WTC11 (cell line): ENCODE measurements at regions not wholly inside any gene's neighbourhood (a gene's known extent, or its start where the extent isn't known, plus 50 kb on each side); places are given as distances from the start of the nearest gene placed in this dataset.

Source experiments
- ATAC-seq: fragments of 200-7000 bp; cut with Tn5 transposase; 2 replicates; pipeline ENCODE4 v1.10.0; 2021; ENCODE audit warnings: mild to moderate bottlenecking, moderate library complexity
- CTCF ChIA-PET: fragments of 300-600 bp; sonication (Branson Sonifier 250); formaldehyde crosslinking; loops from one replicate; lab custom pipeline; 2021; ENCODE audit warnings: antibody characterized with exemption; lab: Charles Lee
- POLR2A ChIA-PET: fragments of 350-600 bp; sonication (Branson Sonifier 250); formaldehyde crosslinking; loops from one replicate; lab custom pipeline; 2021; ENCODE audit warnings: antibody characterized with exemption; lab: Charles Lee
- DNase-seq: peaks from one replicate; pipeline ENCODE4 v3.0.0; 2021; ENCODE audit warnings: low spot score
- H3K27ac Mint-ChIP-seq: 2 replicates; pipeline ENCODE4 v1.8.0; 2021; ENCODE audit warnings: mixed read lengths
- H3K27me3 Mint-ChIP-seq: 2 replicates; pipeline ENCODE4 v1.8.0; 2021; ENCODE audit warnings: low read depth, mild to moderate bottlenecking, moderate library complexity, mixed read lengths
- H3K36me3 Mint-ChIP-seq: 2 replicates; pipeline ENCODE4 v1.8.0; 2021; ENCODE audit warnings: mixed read lengths
- H3K4me1 Mint-ChIP-seq: 2 replicates; pipeline ENCODE4 v1.8.0; 2022; ENCODE audit warnings: mixed read lengths
- H3K4me3 Mint-ChIP-seq: 2 replicates; pipeline ENCODE4 v1.8.0; 2021; ENCODE audit warnings: mild to moderate bottlenecking, moderate library complexity, mixed read lengths
- H3K9me3 Mint-ChIP-seq: 2 replicates; pipeline ENCODE4 v1.8.0; 2021; ENCODE audit warnings: mixed read lengths
- ATF3 ChIP-seq: sonication (generic); formaldehyde crosslinking; conservative IDR thresholded peaks from 2 replicates; pipeline ENCODE4 v1.8.1; 2022; ENCODE audit warnings: mild to moderate bottlenecking, missing genetic modification reagents
- CDX4 ChIP-seq: fragments of 250-450 bp; sonication (Bioruptor Pico); IDR thresholded peaks from 2 replicates; pipeline ENCODE4 v1.9.0; 2021; ENCODE audit warnings: moderate library complexity, mild to moderate bottlenecking, inconsistent platforms, borderline replicate concordance
- CTCF ChIP-seq: fragments of 200-600 bp; IDR thresholded peaks from 2 replicates; pipeline ENCODE4 v1.8.0; 2022; ENCODE audit warnings: antibody characterized with exemption
- ETV6 ChIP-seq: sonication (generic); formaldehyde crosslinking; IDR thresholded peaks from 2 replicates; pipeline ENCODE4 v1.8.1; 2022; ENCODE audit warnings: mild to moderate bottlenecking, missing genetic modification reagents
- FOXK1 ChIP-seq: sonication (generic); formaldehyde crosslinking; IDR thresholded peaks from 2 replicates; pipeline ENCODE4 v1.8.0; 2022; ENCODE audit warnings: mild to moderate bottlenecking, moderate library complexity, missing genetic modification reagents
- FOXP1 ChIP-seq: sonication (generic); formaldehyde crosslinking; IDR thresholded peaks from 2 replicates; pipeline ENCODE4 v1.8.0; 2022; ENCODE audit warnings: missing genetic modification reagents, mild to moderate bottlenecking, moderate library complexity, borderline replicate concordance
- KAT7 ChIP-seq: sonication (generic); formaldehyde crosslinking; IDR thresholded peaks from 2 replicates; pipeline ENCODE4 v1.8.1; 2023; ENCODE audit warnings: missing genetic modification reagents, mild to moderate bottlenecking, borderline replicate concordance
- MYBL2 ChIP-seq: sonication (generic); formaldehyde crosslinking; IDR thresholded peaks from 2 replicates; pipeline ENCODE4 v1.8.1; 2023; ENCODE audit warnings: mild to moderate bottlenecking, moderate library complexity, missing genetic modification reagents
- NR1H2 ChIP-seq: sonication (generic); formaldehyde crosslinking; IDR thresholded peaks from 2 replicates; pipeline ENCODE4 v1.9.0; 2021; ENCODE audit warnings: mild to moderate bottlenecking, moderate library complexity, missing genetic modification reagents
- NR3C1 ChIP-seq: sonication (generic); formaldehyde crosslinking; conservative IDR thresholded peaks from 2 replicates; pipeline ENCODE4 v1.8.1; 2023; ENCODE audit warnings: low read depth, mild to moderate bottlenecking, missing genetic modification reagents
- RORB ChIP-seq: fragments of 250-450 bp; sonication (Bioruptor Pico); IDR thresholded peaks from 2 replicates; pipeline ENCODE4 v1.9.0; 2021; ENCODE audit warnings: mild to moderate bottlenecking
- SMAD4 ChIP-seq: sonication (generic); formaldehyde crosslinking; IDR thresholded peaks from 2 replicates; pipeline ENCODE4 v1.8.0; 2022; ENCODE audit warnings: mild to moderate bottlenecking, missing genetic modification reagents
- SP1 ChIP-seq: sonication (generic); formaldehyde crosslinking; conservative IDR thresholded peaks from 2 replicates; pipeline ENCODE4 v1.8.1; 2022; ENCODE audit warnings: missing genetic modification reagents
- ZBTB21 ChIP-seq: sonication (generic); formaldehyde crosslinking; IDR thresholded peaks from 2 replicates; pipeline ENCODE4 v1.8.1; 2023; ENCODE audit warnings: mild to moderate bottlenecking, missing genetic modification reagents, borderline replicate concordance
- ZNF219 ChIP-seq: sonication (generic); formaldehyde crosslinking; IDR thresholded peaks from 2 replicates; pipeline ENCODE4 v1.8.0; 2023; ENCODE audit warnings: missing genetic modification reagents, mild to moderate bottlenecking, borderline replicate concordance
- ZNF425 ChIP-seq: fragments of 250-450 bp; sonication (Bioruptor Pico); conservative IDR thresholded peaks from 2 replicates; pipeline ENCODE4 v1.9.0; 2021; ENCODE audit warnings: mild to moderate bottlenecking
- TF ChIP-seq, protein P1 (sequence below): sonication (generic); formaldehyde crosslinking; IDR thresholded peaks from 2 replicates; pipeline ENCODE4 v1.8.0; 2022; ENCODE audit warnings: mild to moderate bottlenecking, missing genetic modification reagents
- TF ChIP-seq, protein P2 (sequence below): sonication (generic); formaldehyde crosslinking; IDR thresholded peaks from 2 replicates; pipeline ENCODE4 v1.8.1; 2023; ENCODE audit warnings: mild to moderate bottlenecking, moderate library complexity, missing genetic modification reagents
- TF ChIP-seq, protein P3 (sequence below): sonication (generic); formaldehyde crosslinking; IDR thresholded peaks from 2 replicates; pipeline ENCODE4 v1.8.1; 2022; ENCODE audit warnings: mild to moderate bottlenecking, missing genetic modification reagents, moderate library complexity, borderline replicate concordance

GRCh38 chr4:138561276-138561880 is 319.2 kb upstream of the SLC7A11 start:
- Mint-ChIP-seq H3K27me3 (peaks cover 3% of the 10 kb centered on the region), H3K4me3 (no peak overlapping the region), H3K36me3 (no peaks in the 10 kb centered on the region), H3K9me3 (no peaks in the 10 kb centered on the region), H3K27ac (no peak overlapping the region), H3K4me1 (0 out of 2 replicates have a peak, but pooled peaks cover 6% of the 10 kb centered on the region)
- no peak for TF ChIP-seq CDX4 (CRISPR knock-in tag)
- TF ChIP-seq SMAD4 (CRISPR knock-in tag), result no peak
- ChIA-PET POLR2A (interaction anchor here (1.2 kb wide), 1 partner anchor 319 kb away, joined by 7 read pairs; no protein-coding TSS in a partner anchor), CTCF (interaction anchor here (0.6 to 3.3 kb wide), 9 partner anchors 16 to 377 kb away, joined by 3 to 23 read pairs (median 4); no protein-coding TSS in a partner anchor)
- no peak for DNase-seq
- ATAC-seq, result no peak

- Mint-ChIP-seq H3K4me1 (peaks cover 10% of the 10 kb centered on the region), H3K27me3 (peaks cover 3% of the 10 kb centered on the region), H3K27ac (no peak overlapping the region), H3K9me3 (no peaks in the 10 kb centered on the region), H3K36me3 (no peaks in the 10 kb centered on the region), H3K4me3 (no peak overlapping the region)
- POLR2A ChIA-PET, result no interaction called here
- TF ChIP-seq CTCF (peak; percentile 31; the same call in 1 of the 2 replicates), NR3C1 (CRISPR knock-in tag) (no peak), ZNF425 (CRISPR knock-in tag) (no peak), SP1 (no peak)
- ATAC-seq (peak; percentile 70), DNase-seq (peak; percentile 50)
- CTCF ChIA-PET, result interaction anchor here (1.0 to 3.3 kb wide), 9 partner anchors 17 to 378 kb away, joined by 3 to 23 read pairs (median 4); no protein-coding TSS in a partner anchor
Observed at GRCh38 chr4:138560448-138560847, 318.3 kb upstream of the SLC7A11 start.

- Mint-ChIP-seq H3K36me3 (no peaks in the 10 kb centered on the region), H3K9me3 (no peaks in the 10 kb centered on the region), H3K4me1 (peaks cover 17% of the 10 kb centered on the region), H3K4me3 (no peak overlapping the region), H3K27me3 (peaks cover 3% of the 10 kb centered on the region), H3K27ac (no peak overlapping the region)
- no peak for ATAC-seq
- CTCF ChIA-PET, result interaction anchor here (0.7 to 3.3 kb wide), 2 partner anchors 122 to 379 kb away, joined by 3 to 23 read pairs; no protein-coding TSS in a partner anchor
- POLR2A ChIA-PET, result no interaction called here
- DNase-seq, result no peak
- TF ChIP-seq RORB (CRISPR knock-in tag) (no peak), FOXK1 (CRISPR knock-in tag) (no peak), MYBL2 (CRISPR knock-in tag) (no peak), ETV6 (no peak), ZNF219 (CRISPR knock-in tag) (no peak), FOXP1 (CRISPR knock-in tag) (no peak), ZBTB21 (CRISPR knock-in tag) (no peak), ATF3 (CRISPR knock-in tag) (no peak), KAT7 (CRISPR knock-in tag) (no peak), NR1H2 (CRISPR knock-in tag) (no peak), SMAD4 (CRISPR knock-in tag) (no peak)
- TF ChIP-seq, protein P1, sequence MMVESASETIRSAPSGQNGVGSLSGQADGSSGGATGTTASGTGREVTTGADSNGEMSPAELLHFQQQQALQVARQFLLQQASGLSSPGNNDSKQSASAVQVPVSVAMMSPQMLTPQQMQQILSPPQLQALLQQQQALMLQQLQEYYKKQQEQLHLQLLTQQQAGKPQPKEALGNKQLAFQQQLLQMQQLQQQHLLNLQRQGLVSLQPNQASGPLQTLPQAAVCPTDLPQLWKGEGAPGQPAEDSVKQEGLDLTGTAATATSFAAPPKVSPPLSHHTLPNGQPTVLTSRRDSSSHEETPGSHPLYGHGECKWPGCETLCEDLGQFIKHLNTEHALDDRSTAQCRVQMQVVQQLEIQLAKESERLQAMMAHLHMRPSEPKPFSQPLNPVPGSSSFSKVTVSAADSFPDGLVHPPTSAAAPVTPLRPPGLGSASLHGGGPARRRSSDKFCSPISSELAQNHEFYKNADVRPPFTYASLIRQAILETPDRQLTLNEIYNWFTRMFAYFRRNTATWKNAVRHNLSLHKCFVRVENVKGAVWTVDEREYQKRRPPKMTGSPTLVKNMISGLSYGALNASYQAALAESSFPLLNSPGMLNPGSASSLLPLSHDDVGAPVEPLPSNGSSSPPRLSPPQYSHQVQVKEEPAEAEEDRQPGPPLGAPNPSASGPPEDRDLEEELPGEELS (CRISPR knock-in tag), result no peak
- TF ChIP-seq, protein P2, sequence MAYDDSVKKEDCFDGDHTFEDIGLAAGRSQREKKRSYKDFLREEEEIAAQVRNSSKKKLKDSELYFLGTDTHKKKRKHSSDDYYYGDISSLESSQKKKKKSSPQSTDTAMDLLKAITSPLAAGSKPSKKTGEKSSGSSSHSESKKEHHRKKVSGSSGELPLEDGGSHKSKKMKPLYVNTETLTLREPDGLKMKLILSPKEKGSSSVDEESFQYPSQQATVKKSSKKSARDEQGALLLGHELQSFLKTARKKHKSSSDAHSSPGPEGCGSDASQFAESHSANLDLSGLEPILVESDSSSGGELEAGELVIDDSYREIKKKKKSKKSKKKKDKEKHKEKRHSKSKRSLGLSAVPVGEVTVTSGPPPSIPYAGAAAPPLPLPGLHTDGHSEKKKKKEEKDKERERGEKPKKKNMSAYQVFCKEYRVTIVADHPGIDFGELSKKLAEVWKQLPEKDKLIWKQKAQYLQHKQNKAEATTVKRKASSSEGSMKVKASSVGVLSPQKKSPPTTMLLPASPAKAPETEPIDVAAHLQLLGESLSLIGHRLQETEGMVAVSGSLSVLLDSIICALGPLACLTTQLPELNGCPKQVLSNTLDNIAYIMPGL (CRISPR knock-in tag), result no peak
- TF ChIP-seq, protein P3, sequence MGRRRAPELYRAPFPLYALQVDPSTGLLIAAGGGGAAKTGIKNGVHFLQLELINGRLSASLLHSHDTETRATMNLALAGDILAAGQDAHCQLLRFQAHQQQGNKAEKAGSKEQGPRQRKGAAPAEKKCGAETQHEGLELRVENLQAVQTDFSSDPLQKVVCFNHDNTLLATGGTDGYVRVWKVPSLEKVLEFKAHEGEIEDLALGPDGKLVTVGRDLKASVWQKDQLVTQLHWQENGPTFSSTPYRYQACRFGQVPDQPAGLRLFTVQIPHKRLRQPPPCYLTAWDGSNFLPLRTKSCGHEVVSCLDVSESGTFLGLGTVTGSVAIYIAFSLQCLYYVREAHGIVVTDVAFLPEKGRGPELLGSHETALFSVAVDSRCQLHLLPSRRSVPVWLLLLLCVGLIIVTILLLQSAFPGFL, result no peak
Observed at GRCh38 chr4:138558886-138559285, 316.7 kb upstream of the SLC7A11 start.
